HG03432 (cell line): ENCODE measurements at regions not wholly inside any gene's neighbourhood (a gene's known extent, or its start where the extent isn't known, plus 50 kb on each side); places are given as distances from the start of the nearest gene placed in this dataset.
"Not testable (repeated sequence)": the region's sequence is repeated elsewhere in the genome, so short reads cannot be mapped to it uniquely, and the experiment has no call there.

Experiments
- ATAC-seq: cut with Tn5 transposase; IDR thresholded peaks from one replicate; pipeline ENCODE4 v1.9.1; 2021; ENCODE audit warnings: mild to moderate bottlenecking, moderate library complexity; ENCODE audit not compliant: unreplicated experiment

GRCh38 chr9:90459321-90459720 lies 183.3 kb downstream of the DIRAS2 start:
- ATAC-seq: peak; percentile 77

- no peak for ATAC-seq
These were observed 182.4 kb downstream of the DIRAS2 start for GRCh38 chr9:90460220-90460619.

GRCh38 chr9:90464978-90465377 lies 177.6 kb downstream of the DIRAS2 start:
- no peak for ATAC-seq

- no peak for ATAC-seq
These were observed 176.2 kb downstream of the DIRAS2 start for GRCh38 chr9:90466441-90466840.

- ATAC-seq: no peak
These were observed 173.2 kb downstream of the DIRAS2 start for GRCh38 chr9:90469435-90469834.

- no peak for ATAC-seq
These were observed 172.7 kb downstream of the DIRAS2 start for GRCh38 chr9:90469865-90470387.

GRCh38 chr9:90476058-90476457 lies 166.6 kb downstream of the DIRAS2 start:
- ATAC-seq: no peak

- no peak for ATAC-seq
These were observed 165.1 kb downstream of the DIRAS2 start for GRCh38 chr9:90477535-90477934.

- no peak for ATAC-seq
These were observed 163.8 kb downstream of the DIRAS2 start for GRCh38 chr9:90478821-90479220.

GRCh38 chr9:90485028-90485427 lies 157.6 kb downstream of the DIRAS2 start:
- no peak for ATAC-seq

- no peak for ATAC-seq
These were observed 153.6 kb downstream of the DIRAS2 start for GRCh38 chr9:90489066-90489465.

- ATAC-seq: no peak
These were observed 142.9 kb downstream of the DIRAS2 start for GRCh38 chr9:90499761-90500160.

GRCh38 chr9:90502134-90502533 lies 140.5 kb downstream of the DIRAS2 start:
- ATAC-seq: no peak

- ATAC-seq: peak; percentile 75
These were observed 138.1 kb downstream of the DIRAS2 start for GRCh38 chr9:90504486-90504885.

GRCh38 chr9:90505695-90506094 lies 136.9 kb downstream of the DIRAS2 start:
- ATAC-seq: peak; percentile 46

- ATAC-seq: not testable (repeated sequence)
These were observed 136.2 kb downstream of the DIRAS2 start for GRCh38 chr9:90506402-90506801.

- ATAC-seq: no peak
These were observed 135.0 kb downstream of the DIRAS2 start for GRCh38 chr9:90507621-90508020.

GRCh38 chr9:90508940-90509339 lies 133.7 kb downstream of the DIRAS2 start:
- no peak for ATAC-seq

- ATAC-seq: no peak
These were observed 130.9 kb downstream of the DIRAS2 start for GRCh38 chr9:90511711-90512110.

GRCh38 chr9:90514877-90515276 lies 127.7 kb downstream of the DIRAS2 start:
- no peak for ATAC-seq

- peak; percentile 40 for ATAC-seq
These were observed 127.1 kb downstream of the DIRAS2 start for GRCh38 chr9:90515510-90515909.

- ATAC-seq: no peak
These were observed 125.5 kb downstream of the DIRAS2 start for GRCh38 chr9:90517103-90517502.

GRCh38 chr9:90521811-90522570 lies 120.6 kb downstream of the DIRAS2 start:
- ATAC-seq: no peak
